SKM-1 treated with dmso at 0.1 percent for 144 hours (cell line): ENCODE measurements at regions not wholly inside any gene's neighbourhood (a gene's known extent, or its start where the extent isn't known, plus 50 kb on each side); places are given as distances from the start of the nearest gene placed in this dataset.
A peak's percentile ranks its signal among the peaks of the same experiment; 100 is the strongest.

Source experiments
- DNase-seq: peaks from one replicate; lab custom pipeline; 2025; ENCODE audit not compliant: unreplicated experiment; lab: John Stamatoyannopoulos, UW

GRCh38 chr1:34597877-34598514 lies 156.9 kb upstream of the GJB5 start:
- DNase-seq: peak; percentile 10

DNA sequence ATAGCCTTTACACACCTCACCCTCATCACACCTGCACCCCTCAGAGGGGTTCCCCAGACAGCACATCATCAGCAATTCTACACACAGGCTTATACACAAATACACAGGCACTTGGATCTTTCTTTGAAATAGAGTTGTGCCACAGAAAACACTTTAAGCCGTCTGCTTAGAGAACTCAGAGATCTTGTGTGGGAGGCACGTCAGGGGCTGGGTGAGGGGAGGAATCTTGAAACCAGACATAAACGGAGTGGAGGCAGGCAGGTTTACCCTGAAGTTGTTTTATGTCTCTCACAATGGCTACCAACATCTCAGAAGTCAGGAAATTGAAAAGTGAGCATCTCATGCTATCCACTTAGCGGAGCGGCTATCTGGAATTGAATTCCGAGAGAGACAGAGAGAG lies 151.9 kb upstream of the GJB5 start:
- no peak for DNase-seq

DNA sequence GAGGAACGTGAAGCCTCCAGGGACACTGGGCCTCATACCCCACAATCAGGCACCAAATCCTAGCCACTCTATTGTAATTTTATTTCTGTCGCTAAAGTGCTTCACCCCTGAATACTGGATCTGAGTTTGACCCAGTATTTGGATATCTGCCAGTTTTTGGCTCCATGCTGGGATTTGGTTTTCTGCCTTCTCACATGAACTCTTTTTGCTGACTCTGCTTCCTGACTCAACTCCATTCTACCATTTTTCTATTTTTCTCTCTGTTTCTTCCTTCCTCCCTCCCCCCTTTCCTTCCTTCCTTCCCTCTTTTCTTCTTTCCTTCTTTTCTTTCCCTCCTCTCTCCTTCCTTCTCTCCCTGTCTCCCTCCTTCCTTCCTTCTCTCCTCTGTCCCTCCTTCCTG lies 151.3 kb upstream of the GJB5 start:
- no peak for DNase-seq

- DNase-seq: no peak
Observed at GRCh38 chr1:34606504-34606903, 148.3 kb upstream of the GJB5 start.

DNA sequence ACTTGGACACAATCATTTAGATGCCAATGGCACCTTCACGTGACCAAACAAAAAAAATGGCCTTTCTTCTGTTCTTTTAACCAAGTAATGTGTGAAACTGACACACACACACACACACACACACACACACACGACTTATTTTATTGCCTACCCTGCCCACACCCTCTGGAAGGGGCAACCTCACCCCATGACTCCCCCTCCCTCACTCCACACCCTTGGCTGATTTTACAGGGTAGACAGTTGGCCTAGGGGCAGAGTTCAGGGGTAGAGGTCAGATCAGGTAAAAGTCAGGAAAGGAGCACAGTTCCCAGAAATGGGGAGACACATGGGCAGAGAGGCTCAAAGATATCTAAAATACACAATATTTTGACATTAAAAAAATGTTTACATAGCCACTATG lies 144.8 kb upstream of the GJB5 start:
- no peak for DNase-seq

GRCh38 chr1:34611571-34611970 lies 143.3 kb upstream of the GJB5 start:
- no peak for DNase-seq

DNA sequence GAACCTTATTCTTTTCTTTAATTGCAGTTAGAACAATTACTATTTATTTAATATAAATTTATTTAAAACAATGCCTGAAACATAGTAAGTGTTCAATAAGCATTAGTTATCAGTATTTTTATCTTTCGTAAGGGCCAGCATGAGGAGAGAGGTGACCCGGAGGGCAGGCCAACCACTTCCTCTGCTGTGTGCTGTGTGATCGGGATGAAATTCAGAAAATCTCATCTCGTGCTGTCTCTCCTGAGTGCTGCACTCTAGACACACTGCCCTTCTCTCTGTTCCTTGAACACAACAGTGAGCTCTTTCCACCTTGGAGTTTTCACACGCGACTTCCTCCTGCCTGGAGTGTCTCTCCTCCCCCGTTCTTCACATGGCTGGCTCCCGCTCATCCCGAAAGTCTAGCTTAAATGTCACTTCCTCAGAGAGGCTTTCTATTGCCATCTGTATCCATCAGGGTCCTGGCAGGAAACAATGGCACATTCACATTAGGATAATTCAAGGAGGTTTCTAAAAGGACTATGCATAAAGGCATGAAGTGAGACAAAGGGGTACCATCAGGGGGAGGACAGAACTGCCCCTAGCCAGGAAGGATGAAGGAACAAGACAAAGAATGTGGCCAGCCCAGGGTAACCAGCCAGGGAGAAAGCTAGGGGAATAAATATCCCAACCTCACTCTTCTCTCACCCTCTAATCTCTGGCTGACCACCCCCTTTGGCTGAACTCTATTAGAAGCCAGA lies 142.6 kb upstream of the GJB5 start:
- no peak for DNase-seq

DNA sequence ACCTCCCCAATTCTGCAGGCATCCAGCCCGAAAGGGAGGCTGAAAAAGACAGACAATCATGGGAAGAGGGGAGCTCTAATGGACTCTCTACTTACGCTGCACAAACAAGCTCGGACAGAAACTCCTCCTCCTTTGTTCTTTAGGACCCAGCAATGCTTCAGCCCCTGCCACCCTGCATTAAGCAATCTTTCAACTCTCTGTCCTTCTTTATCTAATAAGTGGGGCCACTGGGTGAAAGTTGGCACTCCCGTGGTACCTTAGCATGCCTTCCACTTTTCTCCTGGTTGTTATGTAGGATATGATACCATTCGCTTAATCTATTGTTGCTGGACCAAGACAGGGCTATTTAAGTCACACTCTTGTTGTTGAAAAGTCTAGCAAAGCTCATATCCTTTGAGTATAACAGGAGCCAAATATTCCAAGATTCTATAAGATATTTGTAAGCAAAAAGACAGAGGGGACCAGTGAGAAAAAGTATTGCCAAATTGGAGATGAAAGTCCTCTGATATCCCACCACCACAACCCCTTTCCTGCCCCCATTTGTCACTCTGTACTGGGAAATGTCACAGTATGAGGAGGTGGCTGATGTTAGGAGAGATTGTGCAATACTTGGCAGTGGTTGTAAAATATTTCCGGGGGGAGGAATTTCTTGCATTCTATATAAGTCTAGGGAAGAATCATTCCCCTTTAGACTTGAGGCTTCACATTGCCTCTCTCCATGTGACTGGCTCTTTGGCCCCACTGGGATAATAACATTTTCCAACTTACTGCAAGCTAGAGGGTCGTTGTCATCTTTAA lies 137.3 kb upstream of the GJB5 start:
- no peak for DNase-seq

- DNase-seq: no peak
Observed at GRCh38 chr1:34618381-34618780, 136.5 kb upstream of the GJB5 start.

- no peak for DNase-seq
Observed at GRCh38 chr1:34619256-34619655, 135.6 kb upstream of the GJB5 start.

DNA sequence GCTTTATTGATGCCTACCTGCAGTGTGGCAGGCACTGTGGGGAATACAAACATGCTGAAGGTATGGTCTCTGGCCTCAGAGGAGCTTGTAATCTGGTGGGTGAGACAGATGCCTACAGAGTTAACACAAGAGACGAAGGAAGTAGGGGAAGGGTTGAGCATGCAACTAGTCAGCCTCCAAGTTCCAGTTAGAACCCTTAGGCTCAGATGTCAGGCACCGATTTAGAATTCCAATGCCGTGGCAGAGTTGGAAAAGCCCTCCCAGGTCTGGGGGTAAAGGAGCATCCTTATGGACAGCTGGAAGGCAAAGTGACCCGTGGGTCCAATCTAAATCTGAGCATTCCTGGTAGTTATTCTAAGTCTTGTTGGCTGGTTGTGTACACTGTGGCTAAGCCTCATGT lies 132.9 kb upstream of the GJB5 start:
- no peak for DNase-seq

DNA sequence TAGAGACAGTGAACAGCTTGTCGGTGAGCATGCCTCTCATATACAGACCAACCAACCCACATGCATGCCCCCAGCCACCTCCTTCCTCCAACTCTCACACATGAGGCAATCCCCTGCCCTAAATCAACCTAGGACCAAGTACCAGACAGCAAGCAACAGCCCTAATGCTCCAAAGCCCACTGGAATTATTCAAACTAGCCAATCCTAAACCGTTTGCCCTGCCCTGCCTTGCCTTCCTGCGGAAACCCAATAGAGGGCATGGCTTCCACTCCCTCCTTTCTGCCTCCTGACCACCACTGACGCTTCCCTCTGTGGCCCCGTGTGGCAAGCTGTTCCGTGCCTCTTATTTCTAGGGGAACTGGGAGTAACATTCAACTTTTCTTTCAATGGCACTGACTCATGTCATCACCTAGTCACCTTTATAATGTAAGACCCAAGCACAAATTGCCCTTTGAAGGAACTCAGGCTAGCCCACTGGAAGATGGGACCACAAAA lies 129.3 kb upstream of the GJB5 start:
- no peak for DNase-seq

DNA sequence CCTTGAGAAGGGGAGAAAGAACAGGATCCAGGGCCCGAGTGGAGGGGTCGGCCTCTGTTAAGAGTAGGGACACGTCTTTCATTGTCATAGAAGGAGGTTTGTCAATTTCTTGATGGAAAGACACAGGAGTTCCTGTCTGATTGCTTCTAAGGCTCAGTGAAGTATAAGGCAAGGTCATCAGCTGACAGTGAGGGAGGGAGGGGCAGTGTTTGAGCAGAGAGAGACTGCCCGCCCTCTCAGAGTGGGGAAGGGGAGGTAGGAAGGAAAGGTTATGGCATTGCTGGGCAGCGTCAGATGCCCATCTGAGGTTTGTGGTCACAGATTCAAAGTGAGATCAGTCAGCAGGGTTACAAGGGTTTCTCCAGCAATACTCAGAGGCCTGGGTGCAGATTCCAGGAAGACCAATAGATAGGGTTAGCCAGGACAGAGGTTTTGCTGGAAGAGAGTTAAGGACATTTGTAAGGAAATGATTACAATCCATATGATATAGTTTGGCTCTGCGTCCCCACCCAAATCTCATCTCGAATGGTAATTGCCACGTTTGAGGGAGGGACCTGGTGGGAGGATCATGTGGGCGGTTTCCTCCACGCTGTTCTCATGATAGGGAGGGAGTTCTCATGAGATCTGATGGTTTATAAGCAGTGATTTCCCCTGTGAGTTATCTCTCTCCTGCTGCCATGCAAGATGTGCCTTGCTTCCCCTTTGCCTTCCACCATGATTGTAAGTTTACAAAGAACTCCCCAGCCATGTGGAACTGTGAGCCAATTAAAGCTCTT lies 127.2 kb upstream of the GJB5 start:
- no peak for DNase-seq

- DNase-seq: no peak
Observed at GRCh38 chr1:34631126-34631525, 123.7 kb upstream of the GJB5 start.

- no peak for DNase-seq
Observed at GRCh38 chr1:34639701-34640100, 115.1 kb upstream of the GJB5 start.

DNA sequence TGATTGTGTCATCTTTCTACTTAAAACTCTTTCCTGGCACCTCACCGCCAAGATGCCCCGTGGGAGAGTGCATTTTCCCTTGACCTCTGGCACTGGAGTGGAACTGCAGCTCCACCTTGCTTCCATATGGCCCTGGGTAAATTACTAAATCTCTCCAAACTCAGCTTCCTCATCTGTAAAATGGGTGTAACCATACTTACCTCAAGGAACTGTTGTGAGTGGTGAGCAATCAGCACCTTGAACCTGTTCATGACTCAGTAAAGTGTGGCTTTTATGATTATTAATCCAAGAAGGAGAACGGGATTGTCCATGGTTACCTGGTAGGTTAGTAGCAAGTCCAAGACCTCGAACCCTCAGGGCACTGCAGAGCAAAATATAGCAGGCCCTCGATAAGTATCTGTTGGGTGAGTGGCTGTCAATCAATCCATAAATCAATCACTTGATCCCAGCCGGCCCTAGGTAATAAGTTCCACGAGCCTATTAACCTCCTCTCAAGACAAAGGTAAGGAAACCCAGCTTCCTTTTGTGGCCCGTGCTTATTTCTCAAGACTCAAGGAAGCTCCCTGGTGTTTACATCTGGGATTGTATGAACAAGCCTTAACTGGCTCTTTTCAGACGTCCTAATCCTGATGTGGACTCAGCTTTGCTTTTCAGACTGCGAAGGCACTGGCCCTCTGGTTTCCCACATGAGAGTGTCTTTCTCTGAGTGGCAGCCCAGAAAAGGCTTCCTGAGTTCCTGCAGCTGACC lies 114.0 kb upstream of the GJB5 start:
- no peak for DNase-seq

GRCh38 chr1:34642679-34643078 lies 112.2 kb upstream of the GJB5 start:
- DNase-seq: no peak

DNA sequence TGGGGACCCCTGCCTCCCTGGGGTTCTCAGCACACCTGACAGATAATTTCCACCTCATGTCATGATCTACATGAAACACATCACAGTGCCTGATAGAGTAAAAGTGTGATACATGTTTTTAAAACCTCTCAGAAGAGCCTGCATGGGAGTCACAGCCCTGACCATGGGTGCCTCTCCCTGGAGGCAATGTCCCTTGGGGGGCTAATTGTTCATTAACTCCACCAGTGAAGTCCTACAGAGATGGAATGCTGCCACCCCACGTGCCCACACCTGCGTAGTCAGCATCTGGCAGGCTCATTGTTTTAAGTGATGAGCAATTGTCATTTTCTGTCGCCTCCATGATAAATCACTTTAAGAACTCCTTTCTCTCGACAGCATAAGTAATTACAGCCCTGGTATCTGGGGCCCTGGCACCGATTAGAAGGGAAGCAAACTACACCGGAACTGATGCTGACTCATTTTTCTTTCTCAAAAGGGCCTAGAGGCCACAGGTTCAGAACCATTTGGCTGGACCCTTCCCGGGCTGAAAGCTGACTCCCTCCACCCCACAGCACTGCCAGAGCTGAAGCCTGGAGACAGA lies 109.6 kb upstream of the GJB5 start:
- no peak for DNase-seq

DNA sequence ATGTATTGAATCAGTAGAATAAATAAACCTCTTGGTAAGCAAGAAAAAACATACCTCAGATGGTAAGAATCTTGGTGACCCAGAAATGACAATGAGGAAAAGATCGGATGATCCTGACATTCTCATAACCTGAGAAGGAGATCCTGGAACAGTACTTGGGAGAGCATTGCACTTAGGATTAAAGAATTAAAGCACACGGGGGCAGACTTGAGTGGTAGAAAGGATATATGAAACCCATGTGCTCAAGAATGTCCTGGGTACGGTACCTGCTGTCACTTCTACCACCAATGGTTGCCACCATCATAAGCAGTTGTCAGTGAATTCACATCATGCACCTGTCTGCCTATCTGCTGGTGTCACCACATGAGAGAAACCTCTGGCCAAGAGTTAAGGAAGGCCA lies 108.9 kb upstream of the GJB5 start:
- DNase-seq: no peak

DNA sequence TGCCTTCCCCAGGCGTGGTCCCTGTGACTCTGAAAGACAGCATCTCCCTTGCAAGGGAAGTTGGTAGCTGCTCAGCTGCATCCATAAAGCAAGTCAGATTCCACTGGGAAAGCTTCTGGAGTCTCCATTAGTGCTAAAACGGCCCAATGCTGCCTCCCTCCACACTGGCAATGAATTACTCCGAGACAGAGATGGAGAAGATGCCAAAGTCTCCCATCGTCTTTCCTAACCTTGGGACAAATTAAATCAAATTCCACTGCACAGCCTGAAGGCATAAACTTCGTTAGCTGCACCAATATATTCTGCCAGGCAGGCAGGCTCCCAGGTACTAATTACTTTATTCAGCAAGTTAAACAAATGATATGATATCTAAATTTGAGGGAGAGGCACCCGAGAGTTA lies 106.3 kb upstream of the GJB5 start:
- no peak for DNase-seq
